Cardiac muscle cell (in vitro differentiated cells and primary cell): ENCODE measurements at regions not wholly inside any gene's neighbourhood (a gene's known extent, or its start where the extent isn't known, plus 50 kb on each side); places are given as distances from the start of the nearest gene placed in this dataset.

Experiments used
- DNase-seq, 2 donors: peaks; one replicate each; pipeline versions ENCODE4 v3.0.0 to v3.0.0-alpha.2; 2010 to 2017; ENCODE audit warnings: low read depth in 1 of 2, low spot score in 1 of 2
- H3K27ac ChIP-seq: fragments of 200-600 bp; sonication (generic); 2 replicates; pipeline ENCODE4 v1.5.1; 2016
- H3K27me3 ChIP-seq: fragments of 200-600 bp; sonication (generic); 2 replicates; pipeline ENCODE4 v1.6.0; 2016; ENCODE audit warnings: control low read depth
- H3K36me3 ChIP-seq: fragments of 200-600 bp; sonication (generic); 2 replicates; pipeline ENCODE4 v1.5.1; 2016; ENCODE audit warnings: control low read depth
- H3K4me1 ChIP-seq: fragments of 200-600 bp; sonication (generic); 2 replicates; pipeline ENCODE4 v1.8.1; 2017; ENCODE audit warnings: low read depth, mild to moderate bottlenecking, mixed run types
- H3K4me3 ChIP-seq: fragments of 200-600 bp; sonication (generic); 2 replicates; pipeline ENCODE4 v1.5.1; 2016; ENCODE audit warnings: mild to moderate bottlenecking
- H3K9me3 ChIP-seq: fragments of 200-600 bp; sonication (generic); 2 replicates; pipeline ENCODE4 v1.5.1; 2017; ENCODE audit warnings: low read depth, mild to moderate bottlenecking, control low read depth
- CTCF ChIP-seq: IDR thresholded peaks from 2 replicates; pipeline ENCODE4 v1.5.1; 2012; ENCODE audit warnings: low read depth, mild to moderate bottlenecking, low read length

- no peak for DNase-seq
- no peaks in the 10 kb centered on the region for H3K9me3 ChIP-seq
- no peaks in the 10 kb centered on the region for H3K36me3 ChIP-seq
- no peak overlapping the region for H3K27ac ChIP-seq
- TF ChIP-seq CTCF: no peak
- H3K4me1 ChIP-seq: no peaks in the 10 kb centered on the region
- no peak overlapping the region for H3K4me3 ChIP-seq
- H3K27me3 ChIP-seq: no peaks in the 10 kb centered on the region
Measured at GRCh38 chr9:19623941-19624340, 164.9 kb downstream of the SLC24A2 start.

GRCh38 chr9:19620326-19620725, 168.5 kb downstream of the SLC24A2 start:
- Histone ChIP-seq H3K9me3 (no peaks in the 10 kb centered on the region), H3K4me1 (no peaks in the 10 kb centered on the region), H3K4me3 (no peak overlapping the region), H3K27me3 (no peaks in the 10 kb centered on the region), H3K27ac (no peak overlapping the region), H3K36me3 (no peaks in the 10 kb centered on the region)
- no peak for TF ChIP-seq CTCF
- DNase-seq: no peak

GRCh38 chr9:19619221-19619620, 169.6 kb downstream of the SLC24A2 start:
- Histone ChIP-seq H3K27me3 (no peaks in the 10 kb centered on the region), H3K4me1 (no peaks in the 10 kb centered on the region), H3K36me3 (no peaks in the 10 kb centered on the region), H3K4me3 (no peak overlapping the region), H3K9me3 (no peaks in the 10 kb centered on the region), H3K27ac (no peak overlapping the region)
- no peak for DNase-seq
- TF ChIP-seq CTCF: no peak

GRCh38 chr9:19618816-19619215, 170.0 kb downstream of the SLC24A2 start:
- H3K27ac ChIP-seq: no peak overlapping the region
- no peaks in the 10 kb centered on the region for H3K27me3 ChIP-seq
- no peaks in the 10 kb centered on the region for H3K4me1 ChIP-seq
- no peaks in the 10 kb centered on the region for H3K9me3 ChIP-seq
- no peaks in the 10 kb centered on the region for H3K36me3 ChIP-seq
- no peak for TF ChIP-seq CTCF
- no peak for DNase-seq
- H3K4me3 ChIP-seq: no peak overlapping the region

GRCh38 chr9:19615036-19615624, 173.7 kb downstream of the SLC24A2 start:
- no peak for TF ChIP-seq CTCF
- Histone ChIP-seq H3K36me3 (no peaks in the 10 kb centered on the region), H3K27me3 (no peaks in the 10 kb centered on the region), H3K4me1 (no peaks in the 10 kb centered on the region), H3K4me3 (no peak overlapping the region), H3K27ac (no peak overlapping the region), H3K9me3 (no peaks in the 10 kb centered on the region)
- no peak for DNase-seq

GRCh38 chr9:19614294-19614693, 174.5 kb downstream of the SLC24A2 start:
- Histone ChIP-seq H3K27ac (no peak overlapping the region), H3K4me3 (no peak overlapping the region), H3K27me3 (no peaks in the 10 kb centered on the region), H3K9me3 (no peaks in the 10 kb centered on the region), H3K4me1 (no peaks in the 10 kb centered on the region), H3K36me3 (no peaks in the 10 kb centered on the region)
- TF ChIP-seq CTCF: no peak
- DNase-seq: no peak
